Fibroblast of pulmonary artery (primary cell): ENCODE measurements at regions not wholly inside any gene's neighbourhood (a gene's known extent, or its start where the extent isn't known, plus 50 kb on each side); places are given as distances from the start of the nearest gene placed in this dataset.

Experiments used
- DNase-seq: peaks from one replicate; pipeline ENCODE4 v3.0.0-alpha.2; 2010; ENCODE audit warnings: low read depth
- H3K4me3 ChIP-seq: replicated peaks from 2 replicates; pipeline ENCODE4 v1.5.1; 2011; ENCODE audit warnings: low read depth, mild to moderate bottlenecking, control low read depth, low read length, moderate library complexity
- TF ChIP-seq, protein P1 (sequence below): IDR thresholded peaks from 2 replicates; pipeline ENCODE4 v1.5.1; 2011; ENCODE audit warnings: mild to moderate bottlenecking, control low read depth, low read length, inconsistent platforms; ENCODE audit errors: missing control alignments

GRCh38 chrX:42090395-42090794 is 167.0 kb upstream of the CASK start:
- DNase-seq, result no peak
- TF ChIP-seq, protein P1, sequence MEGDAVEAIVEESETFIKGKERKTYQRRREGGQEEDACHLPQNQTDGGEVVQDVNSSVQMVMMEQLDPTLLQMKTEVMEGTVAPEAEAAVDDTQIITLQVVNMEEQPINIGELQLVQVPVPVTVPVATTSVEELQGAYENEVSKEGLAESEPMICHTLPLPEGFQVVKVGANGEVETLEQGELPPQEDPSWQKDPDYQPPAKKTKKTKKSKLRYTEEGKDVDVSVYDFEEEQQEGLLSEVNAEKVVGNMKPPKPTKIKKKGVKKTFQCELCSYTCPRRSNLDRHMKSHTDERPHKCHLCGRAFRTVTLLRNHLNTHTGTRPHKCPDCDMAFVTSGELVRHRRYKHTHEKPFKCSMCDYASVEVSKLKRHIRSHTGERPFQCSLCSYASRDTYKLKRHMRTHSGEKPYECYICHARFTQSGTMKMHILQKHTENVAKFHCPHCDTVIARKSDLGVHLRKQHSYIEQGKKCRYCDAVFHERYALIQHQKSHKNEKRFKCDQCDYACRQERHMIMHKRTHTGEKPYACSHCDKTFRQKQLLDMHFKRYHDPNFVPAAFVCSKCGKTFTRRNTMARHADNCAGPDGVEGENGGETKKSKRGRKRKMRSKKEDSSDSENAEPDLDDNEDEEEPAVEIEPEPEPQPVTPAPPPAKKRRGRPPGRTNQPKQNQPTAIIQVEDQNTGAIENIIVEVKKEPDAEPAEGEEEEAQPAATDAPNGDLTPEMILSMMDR, result no peak
- H3K4me3 ChIP-seq, result no peak overlapping the region

- no peak overlapping the region for H3K4me3 ChIP-seq
- TF ChIP-seq, protein P1, result no peak
- no peak for DNase-seq
These were observed 165.7 kb upstream of the CASK start for GRCh38 chrX:42089031-42089430.

- no peak overlapping the region for H3K4me3 ChIP-seq
- TF ChIP-seq, protein P1, result no peak
- no peak for DNase-seq
These were observed 164.6 kb upstream of the CASK start for GRCh38 chrX:42087960-42088359.

DNA sequence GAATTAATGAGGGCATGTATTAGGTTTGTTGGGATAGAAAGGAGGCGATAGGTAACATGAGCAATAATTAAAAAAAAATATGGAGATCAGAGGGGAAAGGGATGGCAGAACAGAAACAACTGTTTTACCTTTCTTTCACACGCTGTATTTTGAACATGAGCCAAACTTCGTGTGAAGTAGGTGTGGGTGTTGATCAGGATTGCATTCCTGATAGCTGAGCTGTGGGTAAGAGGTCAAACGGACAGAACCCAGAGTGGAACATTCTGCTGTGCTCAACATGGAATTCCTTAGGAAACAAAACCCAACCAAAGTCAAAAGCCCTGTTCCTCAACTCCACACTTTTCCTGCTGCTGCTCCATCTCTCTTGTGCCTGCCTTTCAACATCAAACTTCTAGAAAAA is 162.5 kb upstream of the CASK start:
- DNase-seq, result no peak
- TF ChIP-seq, protein P1, result no peak
- H3K4me3 ChIP-seq, result no peak overlapping the region

DNA sequence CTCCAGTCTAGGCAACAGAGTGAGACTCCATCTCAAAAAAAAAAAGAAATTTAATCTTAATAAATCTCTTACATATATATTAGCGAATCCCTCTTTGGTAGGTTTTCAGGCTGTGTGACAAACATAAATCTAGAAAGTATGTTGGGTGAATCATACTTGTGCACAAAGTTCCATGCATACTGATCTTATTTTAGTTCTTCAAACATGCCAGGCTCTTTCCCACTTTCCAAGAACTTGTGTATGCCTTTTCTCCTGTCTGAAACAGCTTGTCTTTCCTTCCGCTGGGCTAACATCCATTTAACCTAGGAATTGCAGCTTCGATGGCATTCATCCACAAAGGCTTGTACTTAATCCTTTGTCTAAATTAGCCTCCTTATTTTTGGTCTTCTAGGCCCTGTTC is 156.6 kb upstream of the CASK start:
- TF ChIP-seq, protein P1, result no peak
- no peak overlapping the region for H3K4me3 ChIP-seq
- DNase-seq, result no peak

DNA sequence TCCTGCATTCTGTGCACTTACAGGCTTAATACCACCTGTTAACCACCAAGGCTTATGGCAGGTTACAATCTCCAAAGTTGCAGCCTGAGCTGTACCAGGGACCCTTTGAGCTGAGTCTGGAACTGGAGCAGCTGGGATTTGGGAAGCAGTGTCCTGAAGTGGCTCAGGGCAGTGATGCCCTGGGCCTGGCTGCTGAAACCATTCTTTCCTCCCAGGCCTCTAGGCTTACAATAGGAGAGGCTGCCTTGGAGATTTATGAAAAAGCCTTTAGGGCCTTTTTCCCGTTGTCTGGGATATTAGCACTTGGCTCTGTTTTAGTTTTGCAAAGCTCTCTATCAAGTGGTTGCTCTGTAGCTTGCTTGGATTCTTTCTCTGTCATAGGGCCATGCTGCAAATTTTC is 154.3 kb upstream of the CASK start:
- no peak overlapping the region for H3K4me3 ChIP-seq
- no peak for DNase-seq
- TF ChIP-seq, protein P1, result no peak

- H3K4me3 ChIP-seq, result no peak overlapping the region
- DNase-seq, result no peak
- TF ChIP-seq, protein P1, result no peak
These were observed 151.7 kb upstream of the CASK start for GRCh38 chrX:42075032-42075431.
